ENCODE measurements at regions not wholly inside any gene's neighbourhood (a gene's known extent, or its start where the extent isn't known, plus 50 kb on each side); places are given as distances from the start of the nearest gene placed in this dataset.
"Not testable (repeated sequence)": the region's sequence is repeated elsewhere in the genome, so short reads cannot be mapped to it uniquely, and the experiment has no call there.

GRCh38 chr2:144738749-144739148, 218.8 kb upstream of the ZEB2 start:
- DNase-seq = no peak

- DNase-seq = no peak
Observed at GRCh38 chr2:144730711-144731110, 210.8 kb upstream of the ZEB2 start.

- DNase-seq = not testable (repeated sequence)
Observed at GRCh38 chr2:144724460-144724859, 204.5 kb upstream of the ZEB2 start.

GRCh38 chr2:144718376-144718775, 198.5 kb upstream of the ZEB2 start:
- no peak for DNase-seq

- no peak for DNase-seq
Observed at GRCh38 chr2:144715992-144716391, 196.1 kb upstream of the ZEB2 start.

GRCh38 chr2:144713410-144713809, 193.5 kb upstream of the ZEB2 start:
- DNase-seq = no peak

- DNase-seq = no peak
Observed at GRCh38 chr2:144712550-144712940, 192.6 kb upstream of the ZEB2 start.

GRCh38 chr2:144711630-144712549, 192.0 kb upstream of the ZEB2 start:
- DNase-seq = peak in 2 of 3 experiments; percentile 9 to 60

- DNase-seq = no peak
Observed at GRCh38 chr2:144711084-144711483, 191.2 kb upstream of the ZEB2 start.

GRCh38 chr2:144708626-144709025, 188.7 kb upstream of the ZEB2 start:
- no peak for DNase-seq

GRCh38 chr2:144707736-144708326, 187.9 kb upstream of the ZEB2 start:
- no peak for DNase-seq

GRCh38 chr2:144706647-144707046, 186.7 kb upstream of the ZEB2 start:
- DNase-seq = no peak

- DNase-seq = no peak
Observed at GRCh38 chr2:144705328-144706245, 185.7 kb upstream of the ZEB2 start.

GRCh38 chr2:144704709-144705095, 184.8 kb upstream of the ZEB2 start:
- DNase-seq = no peak

GRCh38 chr2:144703852-144704708, 184.2 kb upstream of the ZEB2 start:
- DNase-seq = no peak

GRCh38 chr2:144702051-144702450, 182.1 kb upstream of the ZEB2 start:
- no peak for DNase-seq

GRCh38 chr2:144701259-144701658, 181.3 kb upstream of the ZEB2 start:
- DNase-seq = no peak

GRCh38 chr2:144698156-144698555, 178.2 kb upstream of the ZEB2 start:
- DNase-seq = no peak

- no peak for DNase-seq
Observed at GRCh38 chr2:144695657-144696056, 175.7 kb upstream of the ZEB2 start.

- peak; percentile 0 to 72 (median 18) for DNase-seq
Observed at GRCh38 chr2:144694456-144694855, 174.5 kb upstream of the ZEB2 start.

GRCh38 chr2:144693179-144693578, 173.3 kb upstream of the ZEB2 start:
- no peak for DNase-seq

- DNase-seq = no peak
Observed at GRCh38 chr2:144692661-144693060, 172.7 kb upstream of the ZEB2 start.
